ENCODE measurements at regions not wholly inside any gene's neighbourhood (a gene's known extent, or its start where the extent isn't known, plus 50 kb on each side); places are given as distances from the start of the nearest gene placed in this dataset.

DNA sequence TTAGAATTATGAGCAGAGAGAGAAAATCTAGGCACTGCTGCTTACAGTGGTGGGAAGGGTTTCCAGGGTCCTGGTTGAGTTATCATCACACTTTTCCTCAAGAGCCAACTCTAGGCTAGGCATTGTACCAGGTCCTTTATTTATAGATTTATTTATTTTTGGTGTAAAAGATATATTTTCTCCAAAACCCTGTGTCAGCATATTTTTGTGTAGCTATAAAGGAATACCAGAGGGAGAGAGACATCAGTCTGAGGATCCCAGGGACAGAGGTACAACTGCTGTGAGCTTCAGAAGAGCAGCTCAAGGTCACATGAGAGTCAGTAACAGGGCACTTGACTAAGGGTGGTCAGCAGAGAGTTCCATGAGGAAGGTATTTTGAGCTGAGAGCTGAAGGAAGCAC is 159.7 kb downstream of the SLC35B3 start:
- no peak for DNase-seq (ENCODE audit: low read depth)

DNA sequence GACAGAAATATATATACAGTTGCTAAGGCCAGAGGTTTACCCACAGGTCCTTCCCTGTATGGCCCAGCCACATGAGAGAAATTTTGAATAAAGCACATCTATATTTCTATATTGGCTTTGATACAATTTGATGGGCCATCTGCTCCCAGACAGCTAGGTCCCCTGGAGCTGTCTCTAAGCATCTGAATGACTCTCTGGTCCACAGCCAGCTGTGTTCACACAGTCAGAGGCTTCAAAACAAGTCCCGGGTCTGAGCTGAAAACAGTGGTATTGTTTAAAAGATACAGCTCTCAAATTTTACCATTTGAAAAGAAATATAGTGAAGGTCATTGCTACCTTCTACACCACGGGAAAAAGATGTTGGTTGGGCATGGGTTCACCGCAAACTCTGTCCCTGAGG is 161.1 kb downstream of the SLC35B3 start:
- no peak for DNase-seq (ENCODE audit: low read depth)

DNA sequence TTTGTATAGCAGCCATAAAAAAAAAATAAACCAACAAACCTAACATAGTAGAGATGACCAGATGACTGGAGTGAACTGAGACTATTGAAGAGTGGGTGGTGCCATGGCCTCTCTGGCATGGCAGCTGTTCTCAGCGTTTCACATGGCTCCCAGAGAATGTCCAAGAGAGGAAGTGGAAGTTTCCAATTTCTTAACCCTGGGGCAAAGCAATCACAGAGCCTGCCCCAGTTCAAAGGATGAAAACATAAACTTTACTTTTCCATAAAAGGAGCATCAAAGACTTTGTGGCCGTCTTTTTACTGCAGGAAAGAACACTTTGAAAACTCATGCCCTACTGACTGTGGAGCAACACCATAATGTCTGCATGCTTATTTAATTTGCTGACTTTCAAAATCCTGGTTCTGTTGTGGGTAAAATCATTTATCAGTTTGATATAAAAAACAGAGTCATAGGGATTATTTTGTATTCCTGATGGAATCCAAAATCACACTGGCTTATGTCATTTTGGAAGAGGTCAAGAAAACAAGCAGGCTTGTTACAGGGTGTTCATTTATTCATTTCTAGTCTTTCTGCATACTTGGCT is 165.4 kb downstream of the SLC35B3 start:
- DNase-seq (ENCODE audit: low read depth), result no peak

DNA sequence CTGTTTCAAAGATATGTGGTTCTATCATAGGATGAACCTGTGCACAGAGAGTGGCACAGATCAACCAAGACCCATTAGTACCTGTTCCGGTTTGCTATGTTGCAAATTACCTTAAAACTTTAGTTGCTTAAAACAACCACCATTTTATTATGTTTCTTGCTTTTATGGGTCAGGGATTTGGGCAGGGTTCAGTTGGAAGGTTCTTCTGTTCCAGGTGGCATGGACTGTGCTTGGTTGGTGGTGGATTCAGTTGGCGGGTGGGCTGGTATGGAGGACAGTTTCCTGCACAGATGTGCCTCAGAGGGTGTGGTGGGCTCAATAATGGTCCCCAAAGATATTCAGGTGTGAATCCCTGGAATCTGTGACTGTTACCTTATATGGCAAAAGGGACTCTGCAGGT is 166.3 kb downstream of the SLC35B3 start:
- no peak for DNase-seq (ENCODE audit: low read depth)

DNA sequence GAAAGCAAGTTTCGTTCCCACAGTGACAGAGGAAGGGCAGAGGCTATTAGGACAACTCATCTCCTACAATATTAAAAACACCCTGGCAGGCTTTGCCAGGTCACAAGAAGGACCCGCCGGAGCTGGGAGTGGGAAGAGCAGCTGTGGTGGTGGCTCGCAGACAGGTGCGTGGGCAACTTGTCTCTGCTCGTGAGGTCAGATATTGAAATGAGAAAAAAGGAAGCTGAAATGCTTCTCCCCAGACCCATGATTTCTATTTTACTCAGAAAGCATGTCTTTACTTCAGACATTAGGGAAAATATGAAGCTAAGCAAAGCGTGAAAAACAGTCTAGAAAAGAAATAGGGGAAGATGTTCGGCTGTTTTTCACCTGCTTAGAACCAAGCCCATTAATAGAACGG is 166.3 kb upstream of the EEF1E1 start:
- DNase-seq (ENCODE audit: low read depth), result no peak

DNA sequence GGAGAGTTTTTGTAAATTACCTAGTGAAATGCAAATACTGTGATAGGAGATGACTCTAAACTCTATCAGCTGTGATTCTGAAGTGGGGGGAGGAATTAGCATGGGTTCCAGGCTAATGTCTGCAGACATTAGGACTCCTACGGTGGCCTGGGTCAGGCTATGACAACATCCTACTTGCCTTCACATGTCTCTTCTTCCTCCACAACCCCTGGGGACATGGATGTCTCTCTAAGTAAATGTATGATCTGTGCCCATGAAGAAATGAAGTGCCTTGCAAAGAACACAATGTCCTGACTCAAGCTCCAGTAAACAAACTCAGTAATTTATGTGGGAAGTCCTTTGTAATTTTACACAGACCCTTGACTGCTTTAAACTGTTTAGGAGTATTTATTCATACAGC is 165.8 kb upstream of the EEF1E1 start:
- no peak for DNase-seq (ENCODE audit: low read depth)

DNA sequence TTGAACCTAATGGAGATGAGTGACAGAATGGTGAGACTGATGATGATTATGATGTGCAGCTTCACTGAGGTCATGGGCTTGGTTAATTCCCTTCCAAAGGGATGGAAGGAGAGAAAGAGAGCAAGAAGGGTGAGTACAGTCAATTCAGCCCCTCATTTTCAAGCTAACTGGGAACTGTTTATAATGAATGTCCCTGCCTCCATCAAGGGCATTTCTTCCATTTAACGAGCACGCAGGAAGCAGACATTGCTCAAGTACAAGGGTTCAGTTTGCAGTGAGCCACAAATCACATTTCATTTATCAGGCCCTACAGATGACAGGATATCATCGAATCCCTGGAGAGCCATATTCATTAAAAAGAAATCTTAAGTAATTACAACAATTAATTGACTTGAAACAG is 158.3 kb upstream of the EEF1E1 start:
- no peak for DNase-seq (ENCODE audit: low read depth)

DNA sequence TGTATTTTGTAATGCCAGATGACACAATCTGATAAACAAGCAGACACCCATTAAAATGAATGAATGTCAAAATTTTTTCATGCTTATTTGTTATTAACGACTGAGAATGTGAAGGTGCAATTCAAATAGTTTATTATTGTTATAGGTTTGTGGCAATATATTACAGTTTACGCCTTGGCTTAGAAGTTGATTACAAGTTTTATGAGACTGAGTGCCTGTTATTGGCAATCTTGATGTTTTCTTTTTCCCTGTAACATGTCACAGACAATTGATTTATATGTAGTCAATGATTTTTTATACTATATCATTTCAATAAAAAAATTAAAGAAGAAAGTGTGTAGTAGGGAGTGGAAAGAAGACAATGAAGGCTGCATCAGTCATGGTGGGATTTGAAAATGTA is 144.1 kb upstream of the EEF1E1 start:
- no peak for DNase-seq (ENCODE audit: low read depth)

DNA sequence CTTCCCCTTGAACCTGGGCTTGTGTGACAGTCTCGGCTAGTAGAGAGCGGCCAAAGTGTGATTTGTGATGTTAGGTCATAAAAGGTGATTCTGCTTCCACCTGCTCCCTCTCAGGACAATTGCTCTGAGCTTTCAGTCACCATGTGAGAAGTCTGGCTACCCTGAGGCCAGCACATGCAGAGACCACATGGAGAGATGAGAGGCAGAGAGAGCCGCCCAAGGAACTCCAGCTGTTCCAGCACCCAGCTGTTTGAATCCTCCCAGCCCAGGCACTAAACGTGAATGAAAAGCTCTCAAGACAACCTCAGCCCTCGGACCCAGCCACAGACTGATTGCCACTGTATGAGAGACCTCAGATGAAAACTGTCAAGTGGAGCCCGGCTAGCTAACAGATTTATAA is 143.4 kb upstream of the EEF1E1 start:
- DNase-seq (ENCODE audit: low read depth), result no peak

DNA sequence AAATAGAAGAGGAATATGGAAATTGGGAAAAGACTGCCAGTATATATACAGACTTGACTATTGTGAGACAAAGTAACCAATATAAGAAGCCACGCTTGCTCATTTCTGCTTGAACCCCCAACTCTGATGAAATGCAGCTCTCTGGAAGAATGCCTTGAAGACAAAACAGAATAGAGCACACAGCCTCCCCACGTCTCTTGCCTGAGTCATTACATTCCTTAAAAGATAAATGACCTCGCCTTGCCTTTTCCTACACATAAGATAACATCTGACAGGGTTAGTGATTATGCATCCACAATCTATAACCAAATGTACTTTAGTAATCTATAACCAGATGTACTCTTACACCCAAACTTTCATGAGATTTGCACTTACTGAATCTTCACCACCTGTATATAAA is 141.1 kb upstream of the EEF1E1 start:
- DNase-seq (ENCODE audit: low read depth), result no peak

DNA sequence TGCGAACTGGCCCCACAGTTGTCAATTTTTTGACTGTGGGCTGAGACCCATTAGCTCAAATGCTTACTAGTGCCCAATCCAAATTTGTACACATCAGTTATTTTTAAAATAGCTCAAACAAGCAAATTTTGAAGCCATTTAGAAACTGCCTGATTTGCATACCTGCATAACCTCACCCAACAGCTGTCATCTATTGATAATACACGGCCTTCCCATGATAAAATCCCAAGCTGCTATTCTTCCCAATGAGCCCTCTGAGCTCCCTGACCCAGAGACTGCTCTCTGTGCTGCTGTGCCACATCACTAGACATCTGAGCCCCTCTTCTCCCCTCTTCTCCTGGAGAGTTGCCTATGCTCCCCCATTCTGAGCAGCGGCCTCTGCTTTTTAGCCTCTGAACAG is 140.5 kb upstream of the EEF1E1 start:
- no peak for DNase-seq (ENCODE audit: low read depth)

DNA sequence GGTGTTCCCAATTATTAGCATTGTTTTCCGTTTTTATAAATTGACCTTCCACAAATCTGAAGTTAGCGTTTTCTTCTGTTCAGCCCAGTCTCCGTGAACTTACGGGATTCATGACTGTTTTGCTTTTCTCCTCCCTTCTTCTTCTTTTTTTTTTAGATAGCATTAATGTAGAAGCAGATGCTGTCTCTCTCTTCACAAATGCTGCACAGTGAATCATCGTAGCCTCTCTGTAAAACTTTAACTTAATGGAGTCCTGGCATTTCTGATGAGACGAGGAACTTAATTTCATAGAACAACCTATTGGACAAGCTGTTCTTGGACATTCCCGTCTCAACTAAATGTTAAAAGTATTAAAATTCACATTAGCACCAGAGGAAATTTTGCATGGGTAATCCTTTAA is 138.0 kb upstream of the EEF1E1 start:
- no peak for DNase-seq (ENCODE audit: low read depth)

DNA sequence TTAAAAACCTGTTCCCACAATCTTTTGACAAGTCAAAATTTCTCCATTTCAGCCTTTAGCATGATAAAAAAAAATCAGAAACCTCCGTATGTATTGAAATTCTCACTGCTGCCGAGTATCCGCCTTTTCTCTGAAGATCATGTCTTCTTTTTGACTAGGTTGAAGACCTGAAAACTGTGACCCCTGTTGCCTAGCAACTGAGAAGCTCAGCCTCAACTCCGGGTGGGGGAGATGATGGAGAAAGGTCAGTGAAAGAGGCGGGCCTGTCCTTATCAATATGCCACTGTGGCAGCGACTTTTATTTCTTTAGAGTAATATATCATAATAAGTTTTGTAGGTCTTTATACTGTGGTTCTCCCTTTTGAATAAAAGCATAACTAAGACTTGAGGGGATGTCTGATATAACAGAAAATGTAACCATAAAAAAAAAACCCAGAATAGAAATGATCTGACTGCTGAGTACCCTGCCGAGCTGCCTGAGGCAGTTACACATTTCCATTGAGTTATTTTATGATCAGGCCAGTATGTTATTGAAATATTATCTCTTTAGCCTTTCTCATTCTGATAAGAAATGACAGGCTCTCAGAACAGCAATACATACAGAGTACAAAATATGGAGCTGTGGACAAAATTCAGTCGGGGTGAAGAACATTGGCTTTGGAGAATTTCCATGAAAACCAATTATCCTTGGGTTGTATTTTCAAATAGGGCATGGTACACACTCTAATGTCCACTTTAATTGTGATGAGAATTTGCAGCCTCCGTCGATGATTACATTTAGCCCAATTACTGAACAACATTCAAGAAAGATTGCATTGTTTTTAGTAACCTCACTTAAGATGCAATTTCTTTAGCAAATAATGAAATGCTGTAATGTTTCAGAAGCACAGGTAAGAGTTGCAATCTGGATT is 136.7 kb upstream of the EEF1E1 start:
- no peak for DNase-seq (ENCODE audit: low read depth)

DNA sequence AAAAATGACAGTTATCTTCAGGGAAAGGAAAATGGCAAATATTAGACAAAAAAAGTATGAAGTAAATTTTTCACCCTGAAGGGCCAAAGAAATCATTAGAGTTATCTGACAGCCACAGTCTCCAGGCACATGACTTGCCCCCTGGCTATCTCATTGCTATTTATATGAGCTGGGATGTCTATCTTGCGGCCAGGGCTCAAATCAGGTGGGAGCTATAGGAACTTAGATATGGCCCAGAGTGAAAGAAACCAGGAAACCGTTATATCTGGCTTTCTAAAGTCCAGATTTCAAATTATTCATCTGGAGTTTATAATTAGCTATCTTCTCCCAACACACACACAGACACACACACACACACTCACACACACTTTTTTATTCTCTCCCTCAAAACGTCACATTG is 135.3 kb upstream of the EEF1E1 start:
- no peak for DNase-seq (ENCODE audit: low read depth)

DNA sequence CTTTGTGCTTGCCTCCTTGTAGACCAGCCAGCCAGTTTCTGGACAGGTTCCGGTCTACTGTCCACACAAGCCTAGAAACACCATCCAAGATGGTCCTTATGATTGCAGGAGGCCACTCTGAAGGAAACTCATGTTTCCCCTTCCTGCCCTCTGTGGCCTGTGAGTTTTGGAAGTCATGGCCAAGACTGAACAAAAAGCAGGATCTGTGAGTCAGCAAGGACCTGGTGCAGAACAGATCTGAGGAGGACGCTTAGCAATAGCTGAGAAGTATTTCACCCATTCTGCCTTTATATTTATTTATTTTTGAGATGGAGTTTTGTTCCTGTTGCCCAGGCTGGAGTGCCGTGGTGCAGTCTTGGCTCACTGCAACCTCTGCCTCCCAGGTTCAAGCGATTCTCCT is 134.6 kb upstream of the EEF1E1 start:
- no peak for DNase-seq (ENCODE audit: low read depth)

DNA sequence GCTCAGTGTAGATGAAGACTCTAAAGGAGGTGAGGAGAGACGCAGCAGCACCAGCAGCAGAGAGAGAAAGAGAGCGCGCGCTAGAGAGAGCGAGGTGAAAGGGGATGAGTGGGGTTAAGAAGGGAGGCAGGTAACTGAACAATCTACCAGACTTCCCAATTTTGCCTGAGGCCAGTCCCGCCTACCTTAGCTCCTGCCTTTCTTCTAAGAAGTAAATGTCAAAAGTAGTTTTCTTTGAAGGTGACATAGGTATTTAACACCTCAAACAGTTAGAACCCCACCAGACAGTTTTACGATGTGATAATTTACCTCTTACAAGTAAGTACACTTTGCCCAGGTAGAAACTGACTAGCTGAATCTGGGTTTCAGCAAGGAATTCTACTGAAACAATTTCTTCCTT is 132.0 kb upstream of the EEF1E1 start:
- DNase-seq (ENCODE audit: low read depth), result no peak

DNA sequence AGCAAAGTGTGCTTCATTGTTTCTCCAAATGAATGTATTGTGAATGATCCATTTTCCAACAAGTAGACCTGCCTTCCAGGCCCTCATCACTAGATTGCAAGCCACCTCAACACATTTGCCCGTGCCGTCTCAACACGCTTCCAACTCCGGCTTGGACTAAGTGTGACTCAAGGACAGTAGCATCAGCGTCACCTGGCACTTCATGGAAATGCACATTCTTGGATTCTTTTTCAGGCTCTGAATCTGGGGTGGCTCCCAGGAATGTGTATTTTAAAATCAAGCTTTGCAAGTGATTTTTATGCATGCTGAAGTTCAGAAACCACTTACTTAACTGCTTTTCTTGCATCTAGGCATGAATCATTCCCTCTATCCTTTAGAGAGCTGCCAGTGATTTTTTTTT is 129.6 kb upstream of the EEF1E1 start:
- no peak for DNase-seq (ENCODE audit: low read depth)

DNA sequence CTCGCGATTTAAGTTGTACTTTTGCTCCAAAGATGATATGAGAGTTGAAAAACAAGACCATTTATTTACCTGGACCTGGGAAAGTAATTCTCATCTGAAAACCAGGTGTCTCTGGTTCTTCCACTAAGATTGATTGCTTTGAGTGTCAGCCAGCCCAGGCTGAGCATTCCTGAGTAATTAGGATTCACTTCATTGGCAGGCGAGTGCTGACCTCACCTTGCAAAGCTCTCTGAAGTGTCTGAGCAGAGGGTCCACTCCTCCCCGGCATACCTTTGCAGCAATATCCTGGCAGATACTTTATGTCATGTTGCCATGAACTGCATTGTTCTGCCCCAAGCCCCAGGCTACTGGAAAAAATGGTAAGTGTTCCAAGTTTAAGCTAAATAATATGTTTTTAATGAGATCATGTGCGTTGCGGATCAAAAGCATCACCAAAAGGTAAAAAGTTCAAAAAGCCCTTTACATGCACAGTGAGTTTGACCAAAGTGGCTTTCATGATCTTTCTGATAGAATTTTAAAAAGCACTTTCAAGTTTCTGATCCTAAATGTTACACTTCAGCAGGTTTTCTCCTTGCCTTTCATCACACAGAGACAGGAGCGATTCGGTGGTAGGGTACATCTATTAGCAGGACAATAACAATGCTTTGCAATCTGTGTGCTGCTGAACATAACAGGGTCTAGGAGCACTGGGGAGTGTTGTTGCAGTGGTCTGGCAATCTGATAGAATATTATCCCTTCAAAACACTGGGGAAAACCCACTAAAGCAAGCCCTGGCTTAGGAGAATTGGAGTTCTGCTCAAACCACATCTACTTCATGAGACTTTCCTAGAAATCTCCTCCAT is 127.8 kb upstream of the EEF1E1 start:
- no peak for DNase-seq (ENCODE audit: low read depth)

DNA sequence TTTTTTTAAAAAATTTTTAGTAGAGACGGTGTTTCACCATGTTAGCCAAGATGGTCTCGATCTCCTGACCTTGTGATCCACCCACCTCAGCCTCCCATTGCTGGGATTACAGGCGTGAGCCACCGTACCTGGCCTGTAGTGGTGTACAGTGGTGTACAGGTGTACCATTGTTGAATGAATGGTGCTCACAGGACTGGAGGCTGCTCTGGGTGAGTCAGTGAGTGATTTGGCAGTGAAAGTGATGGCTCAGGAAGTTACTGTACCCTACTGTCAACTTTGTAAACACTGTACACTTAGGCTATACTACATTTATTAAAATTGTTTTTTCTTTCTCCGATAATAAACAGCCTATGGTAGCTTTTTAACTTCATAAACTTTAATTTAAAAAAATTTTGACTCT is 122.8 kb upstream of the EEF1E1 start:
- no peak for DNase-seq (ENCODE audit: low read depth)

DNA sequence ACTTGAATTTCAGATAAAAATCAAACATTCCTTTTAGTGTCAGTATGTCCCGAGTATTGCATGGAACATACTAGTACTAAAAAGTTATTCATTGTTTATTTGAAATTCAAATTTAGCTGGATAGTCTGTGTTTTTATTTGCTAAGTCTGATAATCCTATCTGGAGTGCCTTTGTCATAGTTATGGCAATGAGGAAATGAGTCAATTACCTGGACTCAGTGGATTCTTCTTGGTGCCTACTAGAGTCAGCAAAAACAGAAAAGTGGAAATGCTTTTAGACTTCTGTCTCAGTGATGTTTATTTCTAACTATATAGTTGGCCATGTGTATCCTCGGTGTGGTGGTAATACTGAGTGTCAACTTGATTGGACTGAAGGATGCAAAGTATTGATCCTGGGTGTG is 121.3 kb upstream of the EEF1E1 start:
- no peak for DNase-seq (ENCODE audit: low read depth)

DNA sequence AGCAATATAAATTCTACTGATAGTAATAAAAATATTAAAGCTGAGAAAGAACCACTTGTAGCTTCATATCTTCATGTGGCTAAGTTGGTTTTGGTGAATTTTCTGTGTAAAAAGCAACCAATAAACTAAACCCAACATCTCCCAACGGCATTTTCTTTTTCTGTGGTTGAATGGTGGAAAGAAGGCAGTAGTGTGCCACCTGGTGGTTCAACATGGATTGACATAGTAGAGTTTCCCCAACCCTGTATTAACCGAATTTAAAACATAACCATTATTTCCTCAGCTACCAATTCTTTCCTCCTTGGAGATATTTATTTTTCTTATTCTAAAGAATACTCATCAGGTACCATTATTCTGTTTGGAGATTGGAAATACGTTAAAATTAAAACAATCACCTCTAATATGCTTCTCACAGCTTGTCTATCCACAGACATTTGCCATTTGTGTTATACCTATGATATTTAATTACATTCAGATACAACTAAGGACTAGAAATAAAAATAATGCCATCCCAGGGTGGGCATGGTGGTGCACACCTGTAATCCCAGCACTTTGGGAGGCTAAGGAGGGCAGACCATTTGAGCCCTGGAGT is 117.1 kb upstream of the EEF1E1 start:
- peak; percentile 2 for DNase-seq (ENCODE audit: low read depth)

DNA sequence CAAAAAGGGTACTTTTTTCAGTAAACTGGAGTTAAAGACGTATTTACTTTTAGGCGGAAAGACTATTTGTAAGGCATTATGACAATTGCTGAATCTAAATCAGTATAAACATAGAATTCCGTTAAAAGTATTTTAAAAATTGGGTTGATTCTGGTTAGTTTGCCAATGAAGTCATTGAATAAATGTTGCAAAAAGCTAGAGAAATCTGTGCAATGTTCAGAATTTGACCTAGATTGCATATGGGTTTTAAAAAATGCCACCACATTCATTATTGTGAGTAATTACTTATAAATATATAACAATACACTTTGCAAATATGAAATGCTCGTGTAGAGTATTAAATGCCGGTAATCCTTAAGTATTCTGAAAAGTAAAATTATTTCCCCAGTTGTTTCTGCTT is 116.5 kb upstream of the EEF1E1 start:
- no peak for DNase-seq (ENCODE audit: low read depth)

DNA sequence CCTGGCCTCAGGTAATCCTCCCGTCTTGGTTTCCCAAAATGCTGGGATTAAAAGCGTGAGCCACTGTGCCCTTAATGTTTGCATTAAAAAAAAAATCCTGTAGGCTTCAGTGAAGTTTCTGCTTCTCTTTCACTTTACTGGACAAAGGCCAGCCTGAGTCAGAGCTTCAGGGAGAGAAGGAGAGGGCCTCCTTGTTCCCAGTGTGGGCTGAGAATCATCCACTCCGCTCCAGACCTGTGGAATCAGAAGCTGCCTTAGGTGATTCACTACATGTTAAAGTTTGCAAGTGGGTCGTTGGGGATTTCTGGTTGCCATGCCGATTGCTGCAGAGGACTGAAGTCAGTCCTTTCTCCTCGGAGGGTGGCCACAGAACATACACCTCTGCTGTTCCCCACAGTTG is 113.3 kb upstream of the EEF1E1 start:
- no peak for DNase-seq (ENCODE audit: low read depth)
